ENCODE measurements at regions not wholly inside any gene's neighbourhood (a gene's known extent, or its start where the extent isn't known, plus 50 kb on each side); places are given as distances from the start of the nearest gene placed in this dataset.
"Not testable (repeated sequence)": the region's sequence is repeated elsewhere in the genome, so short reads cannot be mapped to it uniquely, and the experiment has no call there.

- H3K36me3 Mint-ChIP-seq = no peaks in the 10 kb centered on the region
- H3K27me3 Mint-ChIP-seq = no peaks in the 10 kb centered on the region
- DNase-seq (no peak), ATAC-seq (ENCODE audit: low read depth in 2 of 2) (no peak)
- no peak overlapping the region for H3K27ac Mint-ChIP-seq
- H3K4me3 Mint-ChIP-seq = no peak overlapping the region
- peaks cover 0 to 4% (median 0%) of the 10 kb centered on the region in 7 donors for H3K9me3 Mint-ChIP-seq
- H3K4me1 Mint-ChIP-seq = no peaks in the 10 kb centered on the region
Measured at GRCh38 chr9:32004431-32005076, 379.9 kb upstream of the ACO1 start.

- H3K4me3 Mint-ChIP-seq = no peak overlapping the region
- ATAC-seq (ENCODE audit: low read depth in 2 of 2) (no peak), DNase-seq (no peak)
- H3K4me1 Mint-ChIP-seq = no peaks in the 10 kb centered on the region
- H3K36me3 Mint-ChIP-seq = no peaks in the 10 kb centered on the region
- no peaks in the 10 kb centered on the region for H3K27me3 Mint-ChIP-seq
- H3K27ac Mint-ChIP-seq = no peak overlapping the region
- H3K9me3 Mint-ChIP-seq = peaks cover 0 to under 1% (median 0%) of the 10 kb centered on the region in 7 donors
Measured at GRCh38 chr9:32010322-32010721, 374.1 kb upstream of the ACO1 start.

- Mint-ChIP-seq H3K9me3 (peaks cover 0 to 4% (median 2%) of the 10 kb centered on the region in 7 donors), H3K36me3 (no peaks in the 10 kb centered on the region), H3K4me1 (no peaks in the 10 kb centered on the region), H3K27ac (no peak overlapping the region), H3K27me3 (no peaks in the 10 kb centered on the region), H3K4me3 (no peak overlapping the region)
- DNase-seq = no peak
- no peak for ATAC-seq (ENCODE audit: low read depth in 2 of 2)
Measured at GRCh38 chr9:32011049-32011448, 373.4 kb upstream of the ACO1 start.

GRCh38 chr9:32015795-32016194 lies 368.6 kb upstream of the ACO1 start:
- no peak overlapping the region for H3K4me3 Mint-ChIP-seq
- H3K36me3 Mint-ChIP-seq = no peaks in the 10 kb centered on the region
- no peak for ATAC-seq (ENCODE audit: low read depth in 2 of 2)
- no peak overlapping the region for H3K27ac Mint-ChIP-seq
- peaks cover 0 to 4% (median 4%) of the 10 kb centered on the region in 7 donors for H3K9me3 Mint-ChIP-seq
- DNase-seq = no peak
- H3K4me1 Mint-ChIP-seq = no peaks in the 10 kb centered on the region
- H3K27me3 Mint-ChIP-seq = no peaks in the 10 kb centered on the region

DNA sequence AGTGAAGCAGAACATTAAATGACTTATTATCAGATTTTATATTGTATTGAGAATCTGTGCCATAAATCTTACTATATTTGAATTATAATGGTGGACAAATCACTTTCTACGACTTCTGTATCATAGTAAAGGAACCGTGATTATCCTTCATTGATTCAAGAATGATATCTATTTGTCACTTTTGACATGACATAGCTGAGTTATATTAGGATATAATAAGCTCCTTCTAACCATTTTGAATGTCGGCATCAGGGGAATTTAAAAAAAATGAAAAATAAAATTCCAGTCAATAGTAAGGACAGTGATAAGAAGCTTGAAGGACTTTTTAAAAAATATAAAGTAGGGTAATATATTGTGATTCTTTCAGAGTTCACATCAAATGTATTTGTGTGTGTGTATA lies 338.9 kb upstream of the ACO1 start:
- H3K27me3 Mint-ChIP-seq = no peaks in the 10 kb centered on the region
- no peak overlapping the region for H3K27ac Mint-ChIP-seq
- no peak for ATAC-seq (ENCODE audit: low read depth in 2 of 2)
- no peaks in the 10 kb centered on the region for H3K36me3 Mint-ChIP-seq
- H3K4me1 Mint-ChIP-seq = no peaks in the 10 kb centered on the region
- DNase-seq = no peak
- no peak overlapping the region for H3K4me3 Mint-ChIP-seq
- peaks cover 0 to 5% (median 1%) of the 10 kb centered on the region in 7 donors for H3K9me3 Mint-ChIP-seq

GRCh38 chr9:32067261-32067660 lies 317.2 kb upstream of the ACO1 start:
- DNase-seq (no peak), ATAC-seq (ENCODE audit: low read depth in 2 of 2) (no peak)
- Mint-ChIP-seq H3K4me1 (no peaks in the 10 kb centered on the region), H3K4me3 (no peak overlapping the region), H3K27me3 (no peaks in the 10 kb centered on the region), H3K9me3 (peaks cover 0 to 2% (median 0%) of the 10 kb centered on the region in 7 donors), H3K27ac (no peak overlapping the region), H3K36me3 (no peaks in the 10 kb centered on the region)

DNA sequence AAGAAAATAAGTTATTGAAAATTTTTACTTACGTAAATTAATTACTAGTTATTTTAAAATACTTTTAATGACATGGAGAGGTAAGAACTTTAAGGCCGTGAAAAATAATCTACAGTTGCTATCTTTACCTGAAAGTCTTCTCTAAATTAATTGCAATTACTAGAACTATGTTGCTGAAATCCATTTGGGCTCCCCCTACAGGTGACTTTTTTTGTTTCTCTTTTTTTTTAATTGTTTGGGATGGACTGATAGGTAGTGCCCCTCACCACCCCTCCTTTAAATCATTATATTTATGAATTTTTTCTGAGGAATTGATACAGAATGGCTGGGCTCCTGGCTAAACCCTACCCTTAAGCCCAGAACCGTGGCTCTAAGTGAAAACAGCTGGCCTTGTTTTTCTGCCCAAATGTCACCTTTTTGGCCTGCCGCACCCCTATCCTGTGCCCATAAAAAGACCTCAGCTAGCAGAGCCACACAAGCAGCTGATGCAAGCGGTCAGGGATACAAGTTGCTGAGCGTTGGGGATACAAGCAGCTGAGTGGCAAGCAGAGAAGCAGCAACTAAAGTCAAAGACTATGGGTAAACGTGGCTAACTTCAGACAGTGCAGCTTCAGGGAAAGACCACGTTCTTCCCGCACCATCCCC lies 315.2 kb upstream of the ACO1 start:
- Mint-ChIP-seq H3K36me3 (no peaks in the 10 kb centered on the region), H3K4me3 (no peak overlapping the region), H3K27me3 (no peaks in the 10 kb centered on the region), H3K4me1 (no peaks in the 10 kb centered on the region), H3K9me3 (no peaks in the 10 kb centered on the region), H3K27ac (no peak overlapping the region)
- DNase-seq (no peak), ATAC-seq (ENCODE audit: low read depth in 2 of 2) (no peak)

- Mint-ChIP-seq H3K9me3 (peaks cover 0 to 6% (median 2%) of the 10 kb centered on the region in 7 donors), H3K4me1 (no peaks in the 10 kb centered on the region), H3K4me3 (no peak overlapping the region), H3K27ac (no peak overlapping the region), H3K36me3 (no peaks in the 10 kb centered on the region), H3K27me3 (no peaks in the 10 kb centered on the region)
- DNase-seq (no peak), ATAC-seq (ENCODE audit: low read depth in 2 of 2) (no peak)
Measured at GRCh38 chr9:32069969-32070368, 314.5 kb upstream of the ACO1 start.

GRCh38 chr9:32072570-32072969 lies 311.9 kb upstream of the ACO1 start:
- no peaks in the 10 kb centered on the region for H3K27me3 Mint-ChIP-seq
- H3K4me3 Mint-ChIP-seq = no peak overlapping the region
- ATAC-seq (ENCODE audit: low read depth in 2 of 2) (no peak), DNase-seq (no peak)
- H3K9me3 Mint-ChIP-seq = peaks cover 0 to 12% (median 2%) of the 10 kb centered on the region in 7 donors
- no peaks in the 10 kb centered on the region for H3K4me1 Mint-ChIP-seq
- no peak overlapping the region for H3K27ac Mint-ChIP-seq
- H3K36me3 Mint-ChIP-seq = no peaks in the 10 kb centered on the region

DNA sequence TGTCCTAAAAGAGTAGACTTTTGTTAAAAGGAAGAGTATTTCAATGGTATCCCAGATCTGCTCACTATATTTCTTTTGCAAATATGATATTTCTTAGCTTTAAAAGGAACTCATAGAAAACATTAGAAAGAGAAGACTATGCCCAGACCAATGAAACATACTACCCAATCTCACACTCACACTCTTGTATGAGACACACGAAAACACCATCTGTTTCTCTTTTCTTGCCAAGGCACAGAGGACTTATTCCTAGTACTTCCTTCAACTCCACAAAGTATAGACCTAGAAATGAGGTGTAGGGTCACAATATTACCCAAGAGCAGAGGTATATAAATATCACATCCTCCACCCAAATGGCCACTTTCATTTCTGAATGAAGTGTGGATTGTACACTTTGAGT lies 292.4 kb upstream of the ACO1 start:
- no peak overlapping the region for H3K27ac Mint-ChIP-seq
- H3K4me1 Mint-ChIP-seq = no peaks in the 10 kb centered on the region
- no peak overlapping the region for H3K4me3 Mint-ChIP-seq
- H3K36me3 Mint-ChIP-seq = no peaks in the 10 kb centered on the region
- ATAC-seq (ENCODE audit: low read depth in 2 of 2) (no peak), DNase-seq (no peak)
- H3K27me3 Mint-ChIP-seq = no peaks in the 10 kb centered on the region
- H3K9me3 Mint-ChIP-seq = peaks cover 0 to 21% (median 7%) of the 10 kb centered on the region in 7 donors

DNA sequence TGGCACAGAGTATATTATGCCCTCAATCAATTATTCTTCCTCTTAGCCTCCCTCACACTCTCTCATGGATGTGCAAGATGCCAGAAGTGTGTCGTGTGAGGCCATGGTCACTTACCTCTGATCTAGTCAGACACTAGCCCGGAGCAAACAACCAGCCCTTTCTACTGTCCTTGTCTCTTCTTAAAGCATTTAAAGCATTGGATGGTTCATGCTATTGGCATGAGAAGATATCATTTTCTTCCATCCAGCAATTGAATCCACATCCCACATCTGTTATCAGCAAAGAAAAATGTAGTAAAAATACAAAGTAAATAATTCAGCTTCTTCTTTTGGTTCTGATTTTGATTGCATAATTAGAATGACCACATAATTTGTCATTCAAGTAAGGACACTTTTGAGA lies 267.2 kb upstream of the ACO1 start:
- H3K27me3 Mint-ChIP-seq = peaks cover 0 to 6% (median 0%) of the 10 kb centered on the region in 3 donors

DNA sequence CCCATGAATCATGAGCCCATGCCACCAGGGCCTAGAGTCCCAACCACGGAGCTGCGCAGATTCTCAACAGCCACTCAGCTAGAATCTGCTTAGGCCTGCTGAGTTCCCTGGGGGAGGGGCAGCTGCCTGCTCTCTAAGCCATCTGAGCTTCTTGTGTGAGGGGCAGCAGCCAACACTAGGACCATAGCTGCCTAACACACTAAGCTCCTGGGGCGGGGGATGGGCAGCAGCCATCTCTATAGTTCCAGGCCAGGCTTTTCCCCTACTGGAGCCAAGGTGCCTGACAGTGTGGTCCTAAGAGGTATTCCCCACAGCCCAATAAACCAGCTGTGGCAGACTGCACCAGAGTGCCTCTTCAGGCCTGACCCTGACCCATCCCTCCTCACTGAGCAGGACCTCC lies 255.9 kb upstream of the ACO1 start:
- peaks cover 0 to 5% (median 0%) of the 10 kb centered on the region in 7 donors for H3K9me3 Mint-ChIP-seq
- no peak overlapping the region for H3K4me3 Mint-ChIP-seq
- ATAC-seq (ENCODE audit: low read depth in 2 of 2) (no peak), DNase-seq (no peak)
- no peaks in the 10 kb centered on the region for H3K4me1 Mint-ChIP-seq
- no peak overlapping the region for H3K27ac Mint-ChIP-seq
- H3K36me3 Mint-ChIP-seq = no peaks in the 10 kb centered on the region
- no peaks in the 10 kb centered on the region for H3K27me3 Mint-ChIP-seq

More for the DNA sequence above, 267.2 kb upstream of the ACO1 start:
- H3K9me3 Mint-ChIP-seq = peaks cover 0 to 13% (median 5%) of the 10 kb centered on the region in 7 donors
- DNase-seq (no peak), ATAC-seq (ENCODE audit: low read depth in 2 of 2) (no peak)
- no peak overlapping the region for H3K27ac Mint-ChIP-seq
- H3K4me3 Mint-ChIP-seq = no peak overlapping the region
- H3K36me3 Mint-ChIP-seq = no peaks in the 10 kb centered on the region
- H3K4me1 Mint-ChIP-seq = no peaks in the 10 kb centered on the region

- not testable (repeated sequence) for H3K27ac Mint-ChIP-seq; H3K27me3 Mint-ChIP-seq; H3K9me3 Mint-ChIP-seq; ATAC-seq (ENCODE audit: low read depth in 2 of 2); DNase-seq; H3K4me1 Mint-ChIP-seq; H3K4me3 Mint-ChIP-seq; H3K36me3 Mint-ChIP-seq
Measured at GRCh38 chr9:32130709-32131108, 253.7 kb upstream of the ACO1 start.

GRCh38 chr9:32136700-32137339 lies 247.6 kb upstream of the ACO1 start:
- H3K9me3 Mint-ChIP-seq = peaks cover 0 to 4% (median 4%) of the 10 kb centered on the region in 7 donors
- DNase-seq = no peak
- H3K27me3 Mint-ChIP-seq = no peaks in the 10 kb centered on the region
- H3K36me3 Mint-ChIP-seq = no peaks in the 10 kb centered on the region
- H3K4me3 Mint-ChIP-seq = no peak overlapping the region
- H3K4me1 Mint-ChIP-seq = no peaks in the 10 kb centered on the region
- no peak overlapping the region for H3K27ac Mint-ChIP-seq
- ATAC-seq (ENCODE audit: low read depth in 2 of 2) = no peak

All from naive B cell (primary cell).